GM19238 (cell line): ENCODE measurements at regions not wholly inside any gene's neighbourhood (a gene's known extent, or its start where the extent isn't known, plus 50 kb on each side); places are given as distances from the start of the nearest gene placed in this dataset.

Experiments used
- DNase-seq: peaks from one replicate; pipeline ENCODE4 v3.0.0; 2011; ENCODE audit warnings: low spot score; ENCODE audit not compliant: insufficient read length

- DNase-seq, result no peak
Measured at GRCh38 chr20:21867811-21868210, 162.3 kb downstream of the PAX1 start.

- DNase-seq, result no peak
Measured at GRCh38 chr20:21867353-21867752, 161.9 kb downstream of the PAX1 start.

GRCh38 chr20:21862956-21863355, 157.5 kb downstream of the PAX1 start:
- DNase-seq, result no peak

GRCh38 chr20:21862259-21862946, 156.9 kb downstream of the PAX1 start:
- DNase-seq, result no peak

- no peak for DNase-seq
Measured at GRCh38 chr20:21840991-21841390, 135.5 kb downstream of the PAX1 start.

GRCh38 chr20:21839982-21840381, 134.5 kb downstream of the PAX1 start:
- no peak for DNase-seq

GRCh38 chr20:21836346-21836745, 130.9 kb downstream of the PAX1 start:
- no peak for DNase-seq

GRCh38 chr20:21835042-21835441, 129.6 kb downstream of the PAX1 start:
- DNase-seq, result no peak

- no peak for DNase-seq
Measured at GRCh38 chr20:21832442-21833385, 127.2 kb downstream of the PAX1 start.

- DNase-seq, result no peak
Measured at GRCh38 chr20:21826976-21827375, 121.5 kb downstream of the PAX1 start.

- no peak for DNase-seq
Measured at GRCh38 chr20:21821358-21821757, 115.9 kb downstream of the PAX1 start.

- DNase-seq, result no peak
Measured at GRCh38 chr20:21820688-21821087, 115.2 kb downstream of the PAX1 start.

- DNase-seq, result no peak
Measured at GRCh38 chr20:21820045-21820444, 114.6 kb downstream of the PAX1 start.

GRCh38 chr20:21812379-21812778, 106.9 kb downstream of the PAX1 start:
- no peak for DNase-seq

- DNase-seq, result no peak
Measured at GRCh38 chr20:21809961-21810523, 104.6 kb downstream of the PAX1 start.

GRCh38 chr20:21808863-21809664, 103.6 kb downstream of the PAX1 start:
- DNase-seq, result peak; percentile 24

- no peak for DNase-seq
Measured at GRCh38 chr20:21808139-21808538, 102.7 kb downstream of the PAX1 start.

GRCh38 chr20:21804802-21805201, 99.3 kb downstream of the PAX1 start:
- no peak for DNase-seq

GRCh38 chr20:21801193-21801592, 95.7 kb downstream of the PAX1 start:
- DNase-seq, result no peak

GRCh38 chr20:21798384-21798783, 92.9 kb downstream of the PAX1 start:
- DNase-seq, result no peak

GRCh38 chr20:21796059-21796458, 90.6 kb downstream of the PAX1 start:
- no peak for DNase-seq
